ENCODE measurements at regions not wholly inside any gene's neighbourhood (a gene's known extent, or its start where the extent isn't known, plus 50 kb on each side); places are given as distances from the start of the nearest gene placed in this dataset.

DNA sequence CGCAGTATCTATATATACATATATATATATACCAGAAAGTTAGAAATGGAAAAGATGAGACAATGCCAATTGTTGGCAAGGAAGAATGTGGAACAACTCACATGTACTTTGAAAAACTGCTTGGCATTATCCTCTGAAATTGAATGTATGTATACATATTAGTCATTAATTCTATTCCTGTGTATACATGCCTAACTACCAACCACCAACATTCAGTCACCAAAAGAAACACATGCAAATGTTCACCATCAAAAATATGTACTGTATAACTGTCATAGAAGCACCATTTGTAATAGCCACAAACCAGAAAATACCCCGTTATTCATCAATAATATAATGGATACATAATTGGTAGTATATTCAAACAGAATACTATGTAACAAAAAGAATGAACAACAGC, 330.2 kb upstream of the GRAMD2B start:
- TF ChIP-seq, protein P1, sequence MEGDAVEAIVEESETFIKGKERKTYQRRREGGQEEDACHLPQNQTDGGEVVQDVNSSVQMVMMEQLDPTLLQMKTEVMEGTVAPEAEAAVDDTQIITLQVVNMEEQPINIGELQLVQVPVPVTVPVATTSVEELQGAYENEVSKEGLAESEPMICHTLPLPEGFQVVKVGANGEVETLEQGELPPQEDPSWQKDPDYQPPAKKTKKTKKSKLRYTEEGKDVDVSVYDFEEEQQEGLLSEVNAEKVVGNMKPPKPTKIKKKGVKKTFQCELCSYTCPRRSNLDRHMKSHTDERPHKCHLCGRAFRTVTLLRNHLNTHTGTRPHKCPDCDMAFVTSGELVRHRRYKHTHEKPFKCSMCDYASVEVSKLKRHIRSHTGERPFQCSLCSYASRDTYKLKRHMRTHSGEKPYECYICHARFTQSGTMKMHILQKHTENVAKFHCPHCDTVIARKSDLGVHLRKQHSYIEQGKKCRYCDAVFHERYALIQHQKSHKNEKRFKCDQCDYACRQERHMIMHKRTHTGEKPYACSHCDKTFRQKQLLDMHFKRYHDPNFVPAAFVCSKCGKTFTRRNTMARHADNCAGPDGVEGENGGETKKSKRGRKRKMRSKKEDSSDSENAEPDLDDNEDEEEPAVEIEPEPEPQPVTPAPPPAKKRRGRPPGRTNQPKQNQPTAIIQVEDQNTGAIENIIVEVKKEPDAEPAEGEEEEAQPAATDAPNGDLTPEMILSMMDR (IDR thresholded peaks at IDR 0.05; ENCODE audit: low read depth, low read length) = no peak
- DNase-seq (ENCODE audit: extremely low read depth, low read depth) = no peak

DNA sequence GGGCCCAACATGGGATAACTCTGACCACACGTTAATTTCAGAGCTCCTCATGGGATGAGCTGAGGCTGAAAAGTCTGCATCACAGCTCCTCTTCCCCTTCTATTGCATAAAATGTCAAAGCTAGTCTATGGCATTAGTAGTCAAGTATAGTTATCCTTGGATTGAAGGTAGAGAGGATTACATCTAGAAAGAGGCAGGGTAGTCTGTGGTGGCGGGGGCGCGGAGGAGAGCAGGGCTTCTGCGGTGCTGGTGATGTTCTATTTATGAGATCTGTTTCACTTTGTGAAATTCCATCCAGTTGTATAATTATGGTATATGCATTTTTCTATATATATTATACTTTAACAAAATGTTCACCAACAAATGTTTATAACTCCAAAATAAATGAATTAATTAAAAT, 329.5 kb upstream of the GRAMD2B start:
- DNase-seq (ENCODE audit: extremely low read depth, low read depth) = no peak
- TF ChIP-seq, protein P1 (IDR thresholded peaks at IDR 0.05; ENCODE audit: low read depth, low read length) = no peak

DNA sequence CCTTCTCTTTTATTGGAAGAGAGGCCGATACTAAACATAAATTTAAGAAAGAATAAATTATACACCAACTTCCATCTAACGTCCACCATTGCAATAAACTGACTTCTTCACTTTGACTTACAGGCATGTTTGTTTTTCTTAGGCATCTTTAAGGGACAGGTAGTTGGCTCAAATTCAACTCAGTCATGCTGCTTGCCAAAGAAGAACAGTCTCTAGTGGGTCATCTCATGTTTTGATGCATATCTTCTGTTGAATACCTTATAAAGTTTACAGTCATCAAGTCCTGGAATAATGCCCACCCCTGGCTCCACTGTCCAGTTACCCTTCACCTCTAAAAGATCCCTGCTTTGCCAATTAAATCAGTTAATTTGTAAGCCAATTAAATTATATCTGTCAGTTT, 328.2 kb upstream of the GRAMD2B start:
- TF ChIP-seq, protein P1 (IDR thresholded peaks at IDR 0.05; ENCODE audit: low read depth, low read length) = no peak
- DNase-seq (ENCODE audit: extremely low read depth, low read depth) = no peak

DNA sequence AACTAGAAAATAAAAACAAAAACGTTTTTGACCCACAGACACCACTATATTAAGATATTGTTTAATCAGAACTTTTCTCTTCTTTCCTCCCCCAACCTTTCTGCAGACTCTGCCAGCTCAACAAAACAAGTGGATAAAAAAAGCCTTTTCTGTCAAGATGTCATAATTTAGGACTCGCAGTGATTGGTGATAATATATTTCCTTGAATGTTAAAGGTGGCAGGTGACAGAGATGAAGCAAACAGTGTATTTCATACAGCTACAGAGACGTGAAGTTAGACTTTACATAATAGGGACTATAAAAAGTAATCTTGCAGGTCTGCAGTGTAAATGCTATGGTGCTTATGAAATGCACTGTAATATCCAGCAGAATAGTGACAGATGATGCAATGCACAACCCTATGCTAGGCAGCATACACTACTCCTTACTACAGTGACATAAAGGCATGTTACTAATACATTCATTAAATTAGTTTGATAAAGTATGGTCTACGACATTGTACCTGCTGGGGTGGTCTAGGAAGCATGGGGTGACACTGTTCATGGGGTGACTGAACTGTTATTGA, 326.7 kb upstream of the GRAMD2B start:
- TF ChIP-seq, protein P1 (IDR thresholded peaks at IDR 0.05; ENCODE audit: low read depth, low read length) = no peak
- no peak for DNase-seq (ENCODE audit: extremely low read depth, low read depth)

DNA sequence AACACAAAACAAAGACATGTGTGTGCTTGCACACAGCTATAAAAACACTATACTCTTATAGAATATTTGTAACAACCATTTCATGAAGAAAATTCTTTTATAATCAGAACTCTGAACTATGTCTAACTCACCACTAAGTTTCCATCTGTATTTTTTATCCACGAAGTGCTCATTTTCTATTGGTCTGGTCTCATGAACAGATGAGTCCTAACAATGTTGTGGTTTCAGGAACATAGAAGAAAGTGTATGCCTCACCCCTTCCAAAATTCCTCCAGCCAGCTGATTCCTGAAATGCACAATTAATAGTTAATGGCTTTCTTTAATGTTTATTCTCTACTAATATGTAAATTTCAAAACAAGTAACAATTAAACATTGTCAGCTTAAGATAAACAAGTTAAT, 325.3 kb upstream of the GRAMD2B start:
- TF ChIP-seq, protein P1 (IDR thresholded peaks at IDR 0.05; ENCODE audit: low read depth, low read length) = no peak
- no peak for DNase-seq (ENCODE audit: extremely low read depth, low read depth)

DNA sequence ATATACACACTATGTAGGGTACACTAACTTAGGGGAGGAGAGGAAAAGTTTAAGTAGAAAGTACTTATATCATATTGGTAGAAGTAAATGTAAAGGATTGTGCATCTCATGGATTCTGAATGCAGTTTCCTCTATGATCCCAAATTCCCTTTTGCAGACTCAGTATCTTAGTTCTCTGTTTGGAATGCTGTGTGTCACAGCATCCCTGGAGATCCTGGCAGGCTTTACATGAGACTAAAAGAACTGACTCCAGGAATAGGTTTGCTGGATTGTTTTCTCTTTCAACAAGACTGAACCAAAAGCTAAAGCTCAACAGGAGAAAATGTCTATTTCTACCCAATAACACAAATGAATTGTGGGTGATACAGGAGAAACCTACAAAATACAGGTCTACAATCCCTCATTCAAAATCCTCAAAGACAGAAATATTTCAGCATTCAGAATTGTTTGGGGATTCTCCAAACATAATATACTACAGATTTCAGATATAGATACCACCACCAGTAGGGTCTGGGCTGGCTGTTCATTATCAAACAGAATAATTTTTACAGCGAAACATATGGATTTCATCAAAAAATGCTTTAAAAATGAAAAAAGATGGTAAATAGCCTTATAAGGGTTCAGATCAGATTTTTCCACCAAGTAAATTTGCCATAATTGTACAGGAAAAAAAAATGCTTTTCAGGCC, 324.7 kb upstream of the GRAMD2B start:
- TF ChIP-seq, protein P1 (IDR thresholded peaks at IDR 0.05; ENCODE audit: low read depth, low read length) = no peak
- DNase-seq (ENCODE audit: extremely low read depth, low read depth) = no peak

DNA sequence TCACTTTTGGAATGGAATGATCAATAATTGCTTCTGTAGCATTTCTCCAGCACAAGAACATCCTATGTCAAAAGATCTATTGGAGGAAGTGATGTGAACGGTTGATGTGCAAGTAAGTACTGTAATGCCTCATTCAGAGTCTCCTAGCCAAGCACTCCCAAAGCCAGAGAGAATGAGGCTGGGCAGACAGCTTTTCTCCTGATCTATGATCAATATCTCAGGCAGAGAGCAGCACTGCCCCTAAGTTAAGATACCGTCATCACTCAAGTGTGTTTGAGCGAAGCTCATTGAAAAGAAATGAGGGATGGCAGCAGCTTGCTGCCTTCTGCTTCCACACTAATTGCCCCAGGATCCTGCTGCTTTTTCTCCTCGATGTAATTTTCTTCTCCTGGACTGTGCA, 324.1 kb upstream of the GRAMD2B start:
- DNase-seq (ENCODE audit: extremely low read depth, low read depth) = no peak
- TF ChIP-seq, protein P1 (IDR thresholded peaks at IDR 0.05; ENCODE audit: low read depth, low read length) = no peak

Measured in AG09319 (cell line).